ENCODE measurements at regions not wholly inside any gene's neighbourhood (a gene's known extent, or its start where the extent isn't known, plus 50 kb on each side); places are given as distances from the start of the nearest gene placed in this dataset.

DNA sequence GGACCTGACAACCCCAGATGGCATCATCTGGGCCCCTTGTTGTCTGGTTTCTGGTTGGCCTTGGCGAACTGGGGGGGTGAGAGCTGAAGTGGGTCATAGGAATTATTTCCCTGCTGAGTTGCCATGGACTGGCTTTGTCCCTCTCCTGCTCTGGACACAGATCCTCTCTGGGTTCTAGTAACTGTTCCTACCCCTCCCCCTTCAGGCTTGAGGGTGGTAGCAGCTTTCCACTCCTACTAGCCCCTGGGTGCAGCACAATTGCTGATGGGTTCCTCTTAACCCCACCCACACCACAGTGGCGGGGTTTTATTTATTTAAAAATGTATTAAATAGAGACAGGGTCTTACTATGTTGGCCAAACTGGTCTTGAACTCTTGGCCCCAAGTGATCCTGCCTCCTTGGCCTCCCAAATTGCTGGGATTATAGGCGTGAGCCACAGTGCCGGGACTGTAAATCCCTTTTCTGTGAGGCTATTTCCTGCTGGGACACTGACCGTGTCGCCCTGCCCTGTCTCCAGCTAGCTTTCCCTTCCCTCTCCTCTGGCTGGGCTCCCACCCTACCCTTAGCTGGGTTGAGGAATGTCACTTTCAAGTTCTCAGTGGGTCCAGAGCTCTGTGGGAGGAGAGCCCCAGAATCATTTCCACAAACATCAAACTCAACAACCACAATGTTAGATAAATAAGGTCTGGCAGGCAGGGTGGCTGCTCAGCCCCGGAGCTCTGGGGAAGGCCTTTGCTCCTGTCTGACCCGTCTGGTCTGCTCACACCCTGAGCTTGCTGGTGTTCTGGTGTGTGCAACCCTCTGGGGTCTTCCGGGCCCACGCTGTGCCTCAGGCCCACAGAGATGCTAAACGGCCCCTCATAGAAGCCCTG is 112.7 kb upstream of the WNT4 start:
- TF ChIP-seq CTCF (IDR thresholded peaks at IDR 0.05; ENCODE audit: low read length), result no peak
- no peak for TF ChIP-seq EZH2 (optimal IDR thresholded peaks at IDR 0.05; ENCODE audit: low read depth, low read length)

Data from MM.1S (cell line).